ENCODE measurements at regions not wholly inside any gene's neighbourhood (a gene's known extent, or its start where the extent isn't known, plus 50 kb on each side); places are given as distances from the start of the nearest gene placed in this dataset.

DNA sequence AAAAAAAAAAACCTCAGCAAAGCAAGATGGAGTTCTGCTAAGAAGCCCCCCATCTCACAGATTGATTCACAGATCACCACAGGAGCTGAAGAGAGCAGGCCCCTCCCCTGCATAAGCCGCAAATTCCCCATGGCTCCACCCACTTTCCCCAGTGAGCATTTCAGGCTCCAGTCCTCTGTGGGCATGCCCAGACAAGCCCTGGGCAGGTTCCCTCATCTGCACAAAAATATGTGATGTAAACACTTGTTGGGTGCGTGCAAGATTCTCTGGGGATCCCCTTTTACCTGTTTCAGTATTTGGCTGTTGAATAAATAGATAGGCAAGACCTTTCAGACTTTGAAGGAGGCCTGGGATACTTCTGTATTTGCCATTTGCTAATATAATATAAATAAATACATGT lies 514.3 kb downstream of the PCDH7 start:
- Histone ChIP-seq H3K14ac (ENCODE audit: insufficient read depth, low read length) (no peak overlapping the region), H2AFZ (ENCODE audit: low read length) (no peak overlapping the region), H3K79me1 (ENCODE audit: insufficient read depth, low read depth, low read length, poor library complexity, severe bottlenecking) (no peaks in the 10 kb centered on the region), H3K9me3 (ENCODE audit: control insufficient read depth, low read depth, low read length) (no peaks in the 10 kb centered on the region), H4K20me1 (ENCODE audit: control insufficient read depth, insufficient read depth, insufficient read length) (no peaks in the 10 kb centered on the region), H4K5ac (ENCODE audit: insufficient read length, low read depth, low read length) (no peak overlapping the region), H3K4me2 (ENCODE audit: insufficient read depth, insufficient read length, low read length) (no peak overlapping the region), H3K18ac (ENCODE audit: insufficient read length, low read depth, low read length) (no peak overlapping the region), H3K56ac (ENCODE audit: insufficient read length, low read depth, low read length) (no peak overlapping the region), H2BK5ac (ENCODE audit: insufficient read length, low read length) (no peak overlapping the region), H3K9ac (ENCODE audit: extremely low read depth, insufficient read length, low read length) (no peak overlapping the region), H3T11ph (ENCODE audit: low read length) (no peak overlapping the region), H2BK15ac (ENCODE audit: low read depth, low read length) (no peak overlapping the region), H3K23me2 (ENCODE audit: insufficient read length, low read depth, low read length, poor library complexity, severe bottlenecking) (no peaks in the 10 kb centered on the region), H4K8ac (replicated peaks; ENCODE audit: insufficient read length, low read depth, low read length) (no peak overlapping the region), H2AK5ac (ENCODE audit: insufficient read length, low read length) (no peak overlapping the region), H3K4me1 (ENCODE audit: insufficient read depth, low read length) (peaks cover 4% of the 10 kb centered on the region; the same call in 1 of the 2 replicates), H3K4ac (ENCODE audit: low read depth, low read length) (no peak overlapping the region), H3K27ac (ENCODE audit: insufficient read length, low read depth, low read length) (no peak overlapping the region), H2BK120ac (ENCODE audit: low read depth, low read length, poor library complexity, severe bottlenecking) (no peak overlapping the region), H3K23ac (ENCODE audit: insufficient read length, low read depth, low read length) (no peak overlapping the region), H3K27me3 (ENCODE audit: insufficient read depth, low read length) (no peaks in the 10 kb centered on the region), H4K91ac (ENCODE audit: insufficient read length, low read depth, low read length) (no peak overlapping the region), H2BK12ac (ENCODE audit: insufficient read length, low read depth, low read length) (no peak overlapping the region), H3K79me2 (ENCODE audit: insufficient read depth, low read length) (no peaks in the 10 kb centered on the region), H2BK20ac (ENCODE audit: low read depth, low read length, poor library complexity, severe bottlenecking) (no peak overlapping the region)
- Mint-ChIP-seq H3K27ac (peak overlapping the region in 1 of 3 experiments; percentile 85; a peak in 2 of 7 replicates), H3K9me3 (peaks cover 0 to 6% of the 10 kb centered on the region in 2 experiments; a peak in 3 of 5 replicates), H3K27me3 (ENCODE audit: low read depth) (no peaks in the 10 kb centered on the region), H3K36me3 (ENCODE audit: insufficient read depth in 1 of 3, low read depth in 3 of 3) (peaks cover 4 to 8% (median 5%) of the 10 kb centered on the region in 3 experiments; a peak in 6 of 7 replicates), H3K4me1 (peaks cover 11 to 15% of the 10 kb centered on the region in 2 experiments), H3K4me3 (no peak overlapping the region)
- TF ChIP-seq CTCF (conservative IDR thresholded peaks at IDR 0.05): no peak
- no CpG with 5 or more reads among the region's 2 CpGs for WGBS (ENCODE audit: extremely low coverage, insufficient read length, low lambda C conversion rate)
- peak; percentile 71 for DNase-seq

Data from H9 (cell line).